ENCODE measurements at regions not wholly inside any gene's neighbourhood (a gene's known extent, or its start where the extent isn't known, plus 50 kb on each side); places are given as distances from the start of the nearest gene placed in this dataset.
"Not testable (repeated sequence)": the region's sequence is repeated elsewhere in the genome, so short reads cannot be mapped to it uniquely, and the experiment has no call there.

DNA sequence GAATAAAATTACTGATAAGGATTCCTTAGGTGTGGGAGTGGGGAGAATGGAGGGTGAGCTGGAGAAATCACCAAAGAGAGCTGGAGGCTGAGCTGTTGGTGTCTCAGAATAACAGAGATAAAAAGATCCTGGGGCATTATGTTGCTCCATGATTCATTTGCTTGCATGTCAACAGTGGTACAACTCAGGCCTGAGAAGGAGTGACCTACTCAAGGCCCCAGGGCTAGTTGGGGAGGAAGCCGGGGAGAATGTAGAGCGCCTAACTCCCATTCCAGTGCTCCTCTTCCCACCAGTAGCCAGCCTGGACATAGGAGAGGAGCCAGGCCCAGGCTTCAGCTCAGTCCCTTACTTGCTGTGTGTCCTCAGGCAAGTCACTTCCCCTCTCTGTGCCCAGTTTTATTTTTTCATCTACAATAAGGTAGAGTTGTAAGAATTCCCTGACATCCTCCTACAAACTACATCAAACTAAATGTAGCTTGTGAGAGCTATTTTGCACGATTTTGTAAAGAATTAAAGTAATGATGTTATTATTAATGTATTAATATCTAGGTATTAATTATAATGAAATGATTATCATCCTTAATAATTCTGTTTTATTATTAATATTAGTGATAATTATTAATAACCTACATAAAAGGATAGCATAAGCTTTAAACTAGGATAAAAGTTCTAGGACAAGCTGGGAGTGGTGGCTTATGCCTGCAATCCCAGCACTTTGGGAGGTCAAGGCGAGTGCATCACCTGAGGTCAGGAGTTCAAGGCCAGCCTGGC lies 250.9 kb upstream of the SULF2 start:
- no peak for DNase-seq
- Histone ChIP-seq H3K9me3 (ENCODE audit: severe bottlenecking) (no peaks in the 10 kb centered on the region), H3K27ac (no peak overlapping the region), H3K4me3 (ENCODE audit: low read depth, low read length) (no peak overlapping the region), H3K27me3 (ENCODE audit: insufficient read depth, low read depth, severe bottlenecking) (no peaks in the 10 kb centered on the region), H3K36me3 (no peaks in the 10 kb centered on the region)
- TF ChIP-seq, protein P1, sequence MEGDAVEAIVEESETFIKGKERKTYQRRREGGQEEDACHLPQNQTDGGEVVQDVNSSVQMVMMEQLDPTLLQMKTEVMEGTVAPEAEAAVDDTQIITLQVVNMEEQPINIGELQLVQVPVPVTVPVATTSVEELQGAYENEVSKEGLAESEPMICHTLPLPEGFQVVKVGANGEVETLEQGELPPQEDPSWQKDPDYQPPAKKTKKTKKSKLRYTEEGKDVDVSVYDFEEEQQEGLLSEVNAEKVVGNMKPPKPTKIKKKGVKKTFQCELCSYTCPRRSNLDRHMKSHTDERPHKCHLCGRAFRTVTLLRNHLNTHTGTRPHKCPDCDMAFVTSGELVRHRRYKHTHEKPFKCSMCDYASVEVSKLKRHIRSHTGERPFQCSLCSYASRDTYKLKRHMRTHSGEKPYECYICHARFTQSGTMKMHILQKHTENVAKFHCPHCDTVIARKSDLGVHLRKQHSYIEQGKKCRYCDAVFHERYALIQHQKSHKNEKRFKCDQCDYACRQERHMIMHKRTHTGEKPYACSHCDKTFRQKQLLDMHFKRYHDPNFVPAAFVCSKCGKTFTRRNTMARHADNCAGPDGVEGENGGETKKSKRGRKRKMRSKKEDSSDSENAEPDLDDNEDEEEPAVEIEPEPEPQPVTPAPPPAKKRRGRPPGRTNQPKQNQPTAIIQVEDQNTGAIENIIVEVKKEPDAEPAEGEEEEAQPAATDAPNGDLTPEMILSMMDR (IDR thresholded peaks at IDR 0.05; ENCODE audit: low read depth, low read length), result no peak

DNA sequence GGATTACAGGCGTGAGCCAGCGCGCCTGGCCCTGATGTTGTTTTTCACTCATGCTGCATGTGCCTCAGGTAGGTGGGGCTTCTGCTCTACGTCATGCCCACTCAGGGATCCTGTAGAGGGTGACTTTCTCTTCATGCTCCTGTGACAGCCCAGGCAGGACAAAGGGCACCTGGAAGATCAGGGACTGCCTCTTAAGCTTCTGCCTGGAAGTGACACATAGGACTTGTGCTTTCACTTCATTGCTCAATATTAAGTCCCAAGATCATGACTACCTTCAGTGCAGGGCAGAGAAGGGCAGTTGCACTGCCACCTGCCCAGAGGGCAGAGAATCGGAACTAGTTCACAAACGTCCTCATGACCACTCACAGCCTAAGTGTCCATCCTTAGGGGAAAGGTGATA lies 249.5 kb upstream of the SULF2 start:
- no peak overlapping the region for H3K4me3 ChIP-seq (ENCODE audit: low read depth, low read length)
- no peaks in the 10 kb centered on the region for H3K27me3 ChIP-seq (ENCODE audit: insufficient read depth, low read depth, severe bottlenecking)
- DNase-seq, result no peak
- no peak overlapping the region for H3K27ac ChIP-seq
- H3K36me3 ChIP-seq, result no peaks in the 10 kb centered on the region
- no peaks in the 10 kb centered on the region for H3K9me3 ChIP-seq (ENCODE audit: severe bottlenecking)
- TF ChIP-seq, protein P1 (IDR thresholded peaks at IDR 0.05; ENCODE audit: low read depth, low read length), result no peak

DNA sequence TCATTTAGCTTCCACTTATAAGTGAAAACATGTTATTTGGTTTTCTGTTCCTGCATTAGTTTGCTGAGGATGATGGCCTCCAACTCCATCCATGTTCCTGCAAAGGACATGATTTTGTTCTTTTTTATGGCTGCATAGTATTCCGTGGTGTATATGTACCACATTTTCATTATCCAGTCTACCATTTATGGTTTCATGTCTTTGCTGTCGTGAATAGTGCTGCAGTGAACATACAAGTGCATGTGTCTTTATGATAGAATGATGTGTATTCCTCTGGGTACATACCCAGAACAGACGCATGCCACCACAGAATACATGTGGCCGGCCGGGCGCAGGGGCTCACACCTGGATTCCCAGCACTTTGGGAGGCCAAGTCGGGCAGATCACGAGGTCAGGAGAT lies 247.7 kb upstream of the SULF2 start:
- not testable (repeated sequence) for H3K27ac ChIP-seq

DNA sequence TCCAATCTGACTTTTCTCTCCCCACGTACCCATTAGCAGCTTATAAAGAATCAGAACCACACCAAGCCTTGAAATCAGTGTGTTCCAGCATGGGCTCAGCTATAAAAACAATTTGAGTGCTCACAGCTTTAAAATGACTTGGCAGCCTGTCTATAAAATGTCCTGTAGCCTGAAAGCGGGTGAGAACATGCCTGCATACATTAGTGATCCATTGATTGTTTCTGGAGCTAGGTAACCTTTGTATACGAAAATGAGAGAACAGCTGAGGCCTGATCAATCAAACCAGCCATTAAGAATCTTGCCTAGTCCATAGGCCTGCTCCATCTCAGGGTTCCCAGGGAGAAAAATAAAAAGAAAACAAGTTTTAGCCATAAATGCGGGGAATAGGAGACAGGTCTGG lies 245.8 kb upstream of the SULF2 start:
- H3K27me3 ChIP-seq (ENCODE audit: insufficient read depth, low read depth, severe bottlenecking), result no peaks in the 10 kb centered on the region
- no peak for DNase-seq
- no peaks in the 10 kb centered on the region for H3K36me3 ChIP-seq
- H3K9me3 ChIP-seq (ENCODE audit: severe bottlenecking), result no peaks in the 10 kb centered on the region
- H3K27ac ChIP-seq, result no peak overlapping the region
- TF ChIP-seq, protein P1 (IDR thresholded peaks at IDR 0.05; ENCODE audit: low read depth, low read length), result no peak
- no peak overlapping the region for H3K4me3 ChIP-seq (ENCODE audit: low read depth, low read length)

More for the DNA sequence above, 247.7 kb upstream of the SULF2 start:
- H3K4me3 ChIP-seq (ENCODE audit: low read depth, low read length); H3K27me3 ChIP-seq (ENCODE audit: insufficient read depth, low read depth, severe bottlenecking); DNase-seq; H3K36me3 ChIP-seq; H3K9me3 ChIP-seq (ENCODE audit: severe bottlenecking): not testable (repeated sequence)

DNA sequence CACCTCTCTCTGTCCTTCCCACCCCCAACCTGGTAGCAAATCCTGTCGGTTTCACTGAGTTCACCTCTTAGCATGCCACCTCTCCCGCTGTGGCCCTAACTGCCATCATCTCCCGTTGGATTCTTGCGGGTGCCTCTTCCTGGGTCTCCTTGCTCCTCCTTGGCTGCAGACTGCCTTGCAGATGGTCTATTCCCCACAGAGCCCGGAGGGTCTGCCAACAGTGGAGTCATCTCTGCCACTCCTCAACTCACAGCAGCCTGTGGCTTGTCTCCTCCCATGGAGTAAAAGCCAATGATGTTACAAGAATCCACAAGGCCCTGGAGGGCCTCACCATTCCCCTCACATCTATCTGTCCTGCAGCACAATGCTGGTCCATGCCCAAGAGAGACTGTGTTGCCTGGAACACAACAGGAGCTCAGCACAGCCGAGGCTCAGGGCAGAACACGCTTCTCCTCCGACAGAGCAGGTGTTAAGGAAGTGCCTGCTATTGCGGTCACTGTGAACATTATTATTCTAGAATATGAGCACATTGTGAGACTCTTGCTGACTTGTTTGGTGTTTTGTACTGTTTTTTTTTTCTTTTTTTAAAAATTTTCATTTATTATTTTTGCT lies 241.8 kb upstream of the SULF2 start:
- no peaks in the 10 kb centered on the region for H3K27me3 ChIP-seq (ENCODE audit: insufficient read depth, low read depth, severe bottlenecking)
- H3K9me3 ChIP-seq (ENCODE audit: severe bottlenecking), result no peaks in the 10 kb centered on the region
- DNase-seq, result no peak
- H3K27ac ChIP-seq, result no peak overlapping the region
- no peaks in the 10 kb centered on the region for H3K36me3 ChIP-seq
- TF ChIP-seq, protein P1 (IDR thresholded peaks at IDR 0.05; ENCODE audit: low read depth, low read length), result no peak
- no peak overlapping the region for H3K4me3 ChIP-seq (ENCODE audit: low read depth, low read length)

DNA sequence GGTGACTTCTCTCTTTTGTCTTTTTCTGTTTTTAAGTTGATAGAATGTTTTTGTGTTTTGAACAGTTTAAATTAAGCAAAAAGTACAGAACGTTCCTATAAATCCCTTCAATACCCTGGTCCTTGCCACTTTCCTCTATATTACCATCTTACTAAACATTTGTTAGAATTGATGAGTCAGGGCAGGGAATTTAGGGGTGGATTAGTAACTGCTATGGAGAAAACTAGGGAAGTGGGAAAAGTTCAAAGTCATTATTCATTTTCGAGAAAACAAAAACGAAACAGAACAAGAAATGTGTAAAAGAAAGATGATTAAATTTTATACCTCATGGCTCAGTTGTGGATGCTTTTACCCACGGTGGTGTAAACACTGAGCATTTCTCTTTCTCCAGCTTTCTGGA lies 240.4 kb upstream of the SULF2 start:
- H3K27me3 ChIP-seq (ENCODE audit: insufficient read depth, low read depth, severe bottlenecking), result no peaks in the 10 kb centered on the region
- no peaks in the 10 kb centered on the region for H3K9me3 ChIP-seq (ENCODE audit: severe bottlenecking)
- no peak overlapping the region; the same call in 1 of the 2 replicates for H3K4me3 ChIP-seq (ENCODE audit: low read depth, low read length)
- H3K36me3 ChIP-seq, result no peaks in the 10 kb centered on the region
- TF ChIP-seq, protein P1 (IDR thresholded peaks at IDR 0.05; ENCODE audit: low read depth, low read length), result no peak
- no peak overlapping the region for H3K27ac ChIP-seq
- no peak for DNase-seq

Data from WERI-Rb-1 (cell line).